Karpas-422 (cell line): ENCODE measurements at regions not wholly inside any gene's neighbourhood (a gene's known extent, or its start where the extent isn't known, plus 50 kb on each side); places are given as distances from the start of the nearest gene placed in this dataset.

ENCODE experiments used
- DNase-seq: peaks from one replicate; pipeline ENCODE4 v3.0.0-alpha.2; 2015
- H2AFZ ChIP-seq: fragments of 200-600 bp; sonication (generic); 2 replicates; pipeline ENCODE4 v1.6.1; 2014; ENCODE audit warnings: antibody characterized with exemption, low read length, mixed read lengths
- H3K27ac ChIP-seq: fragments of 200-600 bp; sonication (generic); 2 replicates; pipeline ENCODE4 v1.5.1; 2014; ENCODE audit warnings: mild to moderate bottlenecking, low read length, moderate library complexity
- H3K27me3 ChIP-seq: fragments of 200-600 bp; sonication (generic); 2 replicates; pipeline ENCODE4 v1.6.1; 2014; ENCODE audit warnings: low read length, mixed read lengths
- H3K36me3 ChIP-seq: fragments of 200-600 bp; sonication (generic); 2 replicates; pipeline ENCODE4 v1.6.1; 2014; ENCODE audit warnings: low read length, mixed read lengths; ENCODE audit not compliant: insufficient read depth
- H3K4me1 ChIP-seq: fragments of 200-600 bp; sonication (generic); 2 replicates; pipeline ENCODE4 v1.6.1; 2014; ENCODE audit warnings: mild to moderate bottlenecking, low read length, mixed read lengths
- H3K4me2 ChIP-seq: fragments of 200-600 bp; sonication (generic); 2 replicates; pipeline ENCODE4 v1.6.1; 2014; ENCODE audit warnings: low read length, low read depth, mild to moderate bottlenecking; ENCODE audit not compliant: poor library complexity, severe bottlenecking
- H3K4me3 ChIP-seq: fragments of 200-600 bp; sonication (generic); 2 replicates; pipeline ENCODE4 v1.5.1; 2014; ENCODE audit warnings: mild to moderate bottlenecking, antibody characterized with exemption, low read length, mixed read lengths
- H3K79me2 ChIP-seq: fragments of 200-600 bp; sonication (generic); 2 replicates; pipeline ENCODE4 v1.6.1; 2014; ENCODE audit warnings: mild to moderate bottlenecking, low read length, mixed read lengths
- H3K9ac ChIP-seq: fragments of 200-600 bp; sonication (generic); 2 replicates; pipeline ENCODE4 v1.6.0; 2014; ENCODE audit warnings: low read length
- H3K9me2 ChIP-seq: fragments of 200-600 bp; sonication (generic), shearing (Covaris generic); replicated peaks from 2 replicates; pipeline ENCODE4 v1.6.0; 2014; ENCODE audit warnings: mild to moderate bottlenecking, low read length, moderate library complexity; ENCODE audit not compliant: insufficient read depth
- H3K9me3 ChIP-seq: fragments of 300-700, 200-600 bp; sonication (generic); 2 replicates; pipeline ENCODE4 v1.6.1; 2014; ENCODE audit warnings: low read length, mixed read lengths
- H4K20me1 ChIP-seq: fragments of 200-600 bp; sonication (generic); 2 replicates; pipeline ENCODE4 v1.6.1; 2014; ENCODE audit warnings: mild to moderate bottlenecking, antibody characterized with exemption, low read length, low read depth; ENCODE audit not compliant: insufficient read depth

DNA sequence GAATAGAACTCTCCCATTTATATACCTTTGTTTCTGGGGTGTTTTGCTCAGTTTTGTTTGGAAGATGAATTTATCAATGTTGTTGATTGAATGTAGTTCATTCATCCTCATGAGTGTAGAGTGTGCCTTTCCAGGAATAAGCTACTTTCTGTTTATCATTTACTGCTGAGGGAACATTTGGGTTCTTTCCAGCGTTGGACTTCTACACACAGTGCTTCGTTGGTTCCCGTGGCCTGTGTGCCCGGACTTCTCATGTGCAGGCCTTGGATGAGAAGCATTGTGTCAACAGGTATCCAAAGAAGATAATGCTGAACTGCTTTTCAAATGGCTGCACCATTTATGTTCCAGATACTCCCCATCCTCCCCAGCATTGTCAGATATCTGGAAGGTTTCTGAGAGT is 107.6 kb upstream of the TNS3 start:
- Histone ChIP-seq H3K4me1 (peaks cover 8% of the 10 kb centered on the region), H3K4me2 (no peak overlapping the region), H3K27me3 (no peaks in the 10 kb centered on the region), H3K9me2 (no peaks in the 10 kb centered on the region), H3K9me3 (no peaks in the 10 kb centered on the region), H2AFZ (no peak overlapping the region), H3K4me3 (no peak overlapping the region), H3K79me2 (no peaks in the 10 kb centered on the region), H4K20me1 (no peaks in the 10 kb centered on the region), H3K27ac (no peak overlapping the region), H3K36me3 (no peaks in the 10 kb centered on the region), H3K9ac (no peak overlapping the region)
- DNase-seq = no peak

DNA sequence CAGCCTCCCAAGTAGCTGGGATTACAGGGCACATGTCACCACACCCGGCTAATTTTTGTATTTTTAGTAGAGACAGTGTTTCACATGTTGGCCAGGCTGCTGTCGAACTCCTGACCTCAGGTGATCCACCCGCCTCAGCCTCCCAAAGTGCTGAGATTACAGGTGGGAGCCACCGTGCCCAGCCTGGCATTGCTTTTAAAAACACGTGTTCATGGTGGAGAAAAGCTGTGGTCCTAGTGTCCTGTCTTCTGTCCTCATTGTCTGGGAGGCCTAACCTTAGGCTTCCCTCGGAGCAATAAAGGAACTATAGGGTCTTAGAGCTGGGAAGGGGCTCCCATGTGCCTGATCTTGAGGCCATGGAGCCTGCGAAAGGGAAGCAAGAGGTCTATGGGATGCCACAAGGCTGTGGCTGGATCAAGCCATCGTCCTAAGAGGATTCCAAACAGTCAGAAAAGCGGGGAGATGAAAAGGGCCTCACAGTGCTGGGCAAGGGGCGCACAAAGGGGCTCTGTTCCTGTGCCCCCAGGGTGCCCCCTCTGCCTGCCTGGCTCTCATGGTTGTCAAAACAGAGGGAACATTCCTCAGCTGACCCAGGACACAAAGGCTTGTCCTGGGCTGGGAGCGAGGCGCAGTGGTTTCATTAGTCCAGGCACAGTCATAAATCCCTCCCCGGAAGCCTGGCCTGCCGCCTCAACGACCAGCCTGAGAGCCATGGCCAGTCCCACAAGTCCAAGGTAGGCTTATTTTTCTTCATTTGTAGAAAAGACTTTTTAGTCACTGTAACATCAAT is 106.6 kb upstream of the TNS3 start:
- Histone ChIP-seq H2AFZ (no peak overlapping the region), H3K4me1 (peaks cover 8% of the 10 kb centered on the region), H3K9ac (no peak overlapping the region), H3K27me3 (no peaks in the 10 kb centered on the region), H3K9me3 (no peaks in the 10 kb centered on the region), H3K9me2 (no peaks in the 10 kb centered on the region), H3K4me3 (no peak overlapping the region), H4K20me1 (no peaks in the 10 kb centered on the region), H3K4me2 (no peak overlapping the region), H3K36me3 (no peaks in the 10 kb centered on the region), H3K27ac (no peak overlapping the region), H3K79me2 (no peaks in the 10 kb centered on the region)
- no peak for DNase-seq

DNA sequence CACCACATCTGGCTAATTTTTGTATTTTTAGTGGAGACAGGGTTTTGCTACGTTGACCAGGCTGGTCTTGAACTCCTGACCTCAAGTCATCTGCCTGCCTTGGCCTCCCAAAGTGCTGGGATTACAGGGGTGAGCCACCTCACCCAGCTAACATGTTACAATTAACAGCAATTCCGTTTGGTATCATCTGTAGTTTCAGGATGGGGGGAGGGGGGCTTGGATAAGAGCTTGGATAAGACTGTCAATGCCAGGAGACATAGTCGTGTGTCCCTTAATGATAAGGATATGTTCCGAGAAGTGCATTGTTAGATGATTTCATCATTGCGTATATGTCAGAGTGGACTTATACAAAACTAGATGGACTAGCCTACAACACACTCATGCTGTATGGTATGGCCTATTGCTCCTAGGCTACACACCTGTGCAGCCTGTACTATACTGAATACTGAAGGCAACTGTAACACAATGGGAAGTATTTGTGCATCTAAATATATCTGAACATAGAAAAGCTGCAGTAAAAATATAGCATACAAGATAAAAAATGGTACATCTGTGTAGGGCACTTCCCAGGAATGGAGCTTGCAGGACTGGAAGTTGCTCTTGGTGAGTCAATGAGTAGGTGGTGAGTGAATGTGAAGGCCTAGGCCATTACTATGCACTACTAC is 103.9 kb upstream of the TNS3 start:
- Histone ChIP-seq H2AFZ (no peak overlapping the region), H3K4me2 (no peak overlapping the region), H3K27ac (no peak overlapping the region), H3K27me3 (no peaks in the 10 kb centered on the region), H3K9me3 (no peaks in the 10 kb centered on the region), H3K36me3 (no peaks in the 10 kb centered on the region), H3K9ac (no peak overlapping the region), H3K4me1 (peaks cover 16% of the 10 kb centered on the region), H3K79me2 (no peaks in the 10 kb centered on the region), H3K9me2 (no peaks in the 10 kb centered on the region), H3K4me3 (no peak overlapping the region), H4K20me1 (no peaks in the 10 kb centered on the region)
- no peak for DNase-seq

DNA sequence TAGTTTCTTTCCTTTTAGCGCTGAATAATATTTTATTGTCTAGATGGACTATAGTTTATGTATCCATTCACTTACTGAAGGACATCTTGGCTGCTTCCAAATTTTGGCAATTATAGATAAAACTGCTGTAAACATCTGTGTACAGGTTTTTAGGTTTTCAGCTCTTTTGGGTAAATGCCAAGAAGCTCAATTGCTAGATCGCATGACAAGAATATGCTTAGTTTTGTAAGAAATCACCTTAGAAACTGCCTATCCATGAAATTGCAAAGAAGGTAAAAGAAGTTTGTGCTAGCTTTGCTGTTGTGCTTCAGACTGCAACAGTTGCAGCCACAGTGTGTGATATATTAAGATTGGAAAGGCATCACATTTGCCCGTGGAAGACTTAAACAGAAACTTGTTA is 103.2 kb upstream of the TNS3 start:
- Histone ChIP-seq H3K4me2 (no peak overlapping the region), H3K27me3 (no peaks in the 10 kb centered on the region), H3K27ac (no peak overlapping the region), H4K20me1 (no peaks in the 10 kb centered on the region), H3K9me3 (no peaks in the 10 kb centered on the region), H3K9ac (no peak overlapping the region), H3K79me2 (no peaks in the 10 kb centered on the region), H3K4me1 (peaks cover 17% of the 10 kb centered on the region), H2AFZ (no peak overlapping the region), H3K36me3 (no peaks in the 10 kb centered on the region), H3K9me2 (no peaks in the 10 kb centered on the region), H3K4me3 (no peak overlapping the region)
- no peak for DNase-seq

DNA sequence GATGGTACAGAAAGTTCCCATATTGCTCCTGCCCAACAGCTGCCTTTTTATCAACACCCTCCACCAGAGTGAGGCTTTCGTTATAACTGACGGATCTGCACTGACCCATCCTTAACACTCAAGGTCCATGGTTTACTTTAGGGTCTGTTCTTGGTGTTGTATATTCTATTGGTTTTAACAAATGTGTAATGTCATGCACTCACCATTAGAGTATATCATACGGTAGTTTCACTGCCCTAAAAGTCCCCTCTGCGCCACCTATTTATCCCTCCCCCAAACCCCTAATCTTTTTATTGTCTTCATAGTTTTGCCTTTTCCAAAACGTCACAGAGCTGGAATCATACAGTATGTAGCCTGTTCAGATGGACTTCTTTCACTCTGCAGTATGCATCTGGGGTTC is 102.8 kb upstream of the TNS3 start:
- Histone ChIP-seq H3K79me2 (no peaks in the 10 kb centered on the region), H3K36me3 (no peaks in the 10 kb centered on the region), H3K4me3 (no peak overlapping the region), H3K9me2 (no peaks in the 10 kb centered on the region), H3K9me3 (no peaks in the 10 kb centered on the region), H3K4me2 (no peak overlapping the region), H2AFZ (no peak overlapping the region), H3K4me1 (peaks cover 22% of the 10 kb centered on the region), H3K9ac (no peak overlapping the region), H3K27me3 (no peaks in the 10 kb centered on the region), H3K27ac (no peak overlapping the region), H4K20me1 (no peaks in the 10 kb centered on the region)
- DNase-seq = peak; percentile 63

DNA sequence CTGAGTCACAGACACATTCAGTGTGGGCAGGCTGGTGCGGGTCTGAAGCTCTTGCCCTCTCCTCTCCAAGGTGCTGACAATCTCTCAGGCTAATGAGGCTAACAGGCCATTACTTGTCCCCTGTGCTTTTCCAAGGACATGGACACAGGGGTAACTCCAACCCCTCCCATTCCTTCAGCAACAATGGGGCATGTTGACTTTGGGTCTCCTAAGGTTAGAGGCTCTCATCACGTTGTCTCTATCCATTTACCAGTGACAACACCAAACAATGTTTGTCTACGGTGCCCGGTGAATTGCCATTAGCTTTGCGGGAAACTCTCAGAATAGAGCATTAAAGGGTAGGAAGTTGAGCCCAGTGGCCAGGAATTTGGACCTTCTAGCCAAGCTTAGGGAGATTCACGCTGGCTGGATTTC is 101.6 kb upstream of the TNS3 start:
- no peak for DNase-seq
- Histone ChIP-seq H3K9me2 (no peaks in the 10 kb centered on the region), H3K4me3 (no peak overlapping the region), H3K4me2 (no peak overlapping the region), H3K27ac (no peak overlapping the region), H3K4me1 (peaks cover 31% of the 10 kb centered on the region), H2AFZ (no peak overlapping the region), H3K27me3 (no peaks in the 10 kb centered on the region), H3K9ac (no peak overlapping the region), H4K20me1 (no peaks in the 10 kb centered on the region), H3K79me2 (no peaks in the 10 kb centered on the region), H3K36me3 (no peaks in the 10 kb centered on the region), H3K9me3 (no peaks in the 10 kb centered on the region; the same call in 1 of the 2 replicates)

DNA sequence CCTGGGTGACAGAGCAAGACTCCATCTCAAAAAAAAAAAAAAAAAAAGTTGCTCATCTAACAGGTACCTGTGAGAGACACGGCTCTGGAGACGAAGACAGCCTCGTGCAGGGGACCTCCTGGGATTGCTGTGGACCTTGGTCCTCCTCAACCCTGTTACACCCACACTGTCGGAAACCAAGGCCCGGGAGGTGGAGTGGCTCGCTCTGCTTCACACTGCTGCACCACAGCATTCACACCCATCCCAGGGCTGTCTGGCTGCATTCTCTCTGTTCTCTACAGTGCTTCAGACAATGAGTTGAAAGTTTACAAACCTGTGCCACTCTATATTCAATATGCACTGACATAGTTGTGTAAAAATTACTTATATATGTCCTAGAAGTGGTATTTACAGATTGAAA is 101.0 kb upstream of the TNS3 start:
- H3K4me3 ChIP-seq = no peak overlapping the region
- no peak overlapping the region for H2AFZ ChIP-seq
- no peak overlapping the region for H3K4me2 ChIP-seq
- no peak overlapping the region for H3K9ac ChIP-seq
- H3K79me2 ChIP-seq = no peaks in the 10 kb centered on the region
- no peaks in the 10 kb centered on the region for H3K36me3 ChIP-seq
- H3K4me1 ChIP-seq = peaks cover 37% of the 10 kb centered on the region
- H3K9me3 ChIP-seq = peaks cover under 1% of the 10 kb centered on the region
- no peaks in the 10 kb centered on the region for H3K9me2 ChIP-seq
- H4K20me1 ChIP-seq = no peaks in the 10 kb centered on the region
- no peak overlapping the region for H3K27ac ChIP-seq
- no peaks in the 10 kb centered on the region for H3K27me3 ChIP-seq
- DNase-seq = no peak

DNA sequence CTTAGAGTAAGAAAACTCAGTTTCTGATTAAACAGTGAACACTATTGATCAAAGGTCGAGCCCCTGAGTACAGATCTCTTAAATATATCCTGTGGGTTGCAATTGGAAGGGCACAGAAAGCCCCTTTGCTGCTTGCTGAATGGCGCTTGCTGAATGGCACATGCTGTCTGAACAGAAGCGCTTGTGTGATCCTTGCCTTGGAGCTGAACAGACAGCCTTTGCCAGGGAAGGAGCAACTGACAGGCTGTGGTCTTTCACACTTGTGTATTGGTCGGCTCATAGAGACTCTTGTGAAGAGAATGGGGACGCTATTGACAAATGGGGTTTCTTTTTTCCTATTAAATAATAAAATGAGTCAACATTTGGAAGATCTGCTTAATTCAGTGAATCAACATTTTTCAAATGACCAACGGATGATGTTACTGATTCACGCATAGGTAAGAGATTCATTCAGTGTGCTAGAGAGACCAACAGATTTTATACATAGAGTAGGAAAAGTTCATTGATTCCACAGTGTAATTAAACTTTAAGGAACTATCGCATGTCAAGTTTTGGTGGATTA is 99.4 kb upstream of the TNS3 start:
- Histone ChIP-seq H3K4me2 (no peak overlapping the region), H3K4me3 (no peak overlapping the region), H2AFZ (no peak overlapping the region), H3K9ac (no peak overlapping the region), H3K9me2 (no peaks in the 10 kb centered on the region), H3K27ac (no peak overlapping the region), H3K36me3 (peaks cover 9% of the 10 kb centered on the region; the same call in 1 of the 2 replicates), H3K4me1 (peaks cover 37% of the 10 kb centered on the region), H3K27me3 (no peaks in the 10 kb centered on the region), H3K9me3 (peaks cover 15% of the 10 kb centered on the region), H3K79me2 (no peaks in the 10 kb centered on the region), H4K20me1 (no peaks in the 10 kb centered on the region)
- DNase-seq = no peak
